ENCODE measurements at regions not wholly inside any gene's neighbourhood (a gene's known extent, or its start where the extent isn't known, plus 50 kb on each side); places are given as distances from the start of the nearest gene placed in this dataset.
"Not testable (repeated sequence)": the region's sequence is repeated elsewhere in the genome, so short reads cannot be mapped to it uniquely, and the experiment has no call there.

- ATAC-seq = no peak
- Histone ChIP-seq H3K9me3 (no peaks in the 10 kb centered on the region), H3K4me3 (no peak overlapping the region), H3K36me3 (no peaks in the 10 kb centered on the region), H3K27me3 (no peaks in the 10 kb centered on the region), H3K27ac (no peak overlapping the region), H3K4me1 (no peaks in the 10 kb centered on the region)
- TF ChIP-seq POLR2A (IDR thresholded peaks at IDR 0.05) = no peak
- TF ChIP-seq, protein P1, sequence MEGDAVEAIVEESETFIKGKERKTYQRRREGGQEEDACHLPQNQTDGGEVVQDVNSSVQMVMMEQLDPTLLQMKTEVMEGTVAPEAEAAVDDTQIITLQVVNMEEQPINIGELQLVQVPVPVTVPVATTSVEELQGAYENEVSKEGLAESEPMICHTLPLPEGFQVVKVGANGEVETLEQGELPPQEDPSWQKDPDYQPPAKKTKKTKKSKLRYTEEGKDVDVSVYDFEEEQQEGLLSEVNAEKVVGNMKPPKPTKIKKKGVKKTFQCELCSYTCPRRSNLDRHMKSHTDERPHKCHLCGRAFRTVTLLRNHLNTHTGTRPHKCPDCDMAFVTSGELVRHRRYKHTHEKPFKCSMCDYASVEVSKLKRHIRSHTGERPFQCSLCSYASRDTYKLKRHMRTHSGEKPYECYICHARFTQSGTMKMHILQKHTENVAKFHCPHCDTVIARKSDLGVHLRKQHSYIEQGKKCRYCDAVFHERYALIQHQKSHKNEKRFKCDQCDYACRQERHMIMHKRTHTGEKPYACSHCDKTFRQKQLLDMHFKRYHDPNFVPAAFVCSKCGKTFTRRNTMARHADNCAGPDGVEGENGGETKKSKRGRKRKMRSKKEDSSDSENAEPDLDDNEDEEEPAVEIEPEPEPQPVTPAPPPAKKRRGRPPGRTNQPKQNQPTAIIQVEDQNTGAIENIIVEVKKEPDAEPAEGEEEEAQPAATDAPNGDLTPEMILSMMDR (IDR thresholded peaks at IDR 0.05) = no peak
- no peak for TF ChIP-seq EP300 (IDR thresholded peaks at IDR 0.05)
- no peak for TF ChIP-seq POLR2AphosphoS5 (IDR thresholded peaks at IDR 0.05)
Measured at GRCh38 chr5:21419383-21419782, 1431.4 kb upstream of the CDH18 start.

- ATAC-seq, H3K27ac ChIP-seq, H3K4me1 ChIP-seq, H3K36me3 ChIP-seq, H3K9me3 ChIP-seq, H3K27me3 ChIP-seq, H3K4me3 ChIP-seq: not testable (repeated sequence)
Measured at GRCh38 chr5:21402089-21402488, 1414.1 kb upstream of the CDH18 start.

DNA sequence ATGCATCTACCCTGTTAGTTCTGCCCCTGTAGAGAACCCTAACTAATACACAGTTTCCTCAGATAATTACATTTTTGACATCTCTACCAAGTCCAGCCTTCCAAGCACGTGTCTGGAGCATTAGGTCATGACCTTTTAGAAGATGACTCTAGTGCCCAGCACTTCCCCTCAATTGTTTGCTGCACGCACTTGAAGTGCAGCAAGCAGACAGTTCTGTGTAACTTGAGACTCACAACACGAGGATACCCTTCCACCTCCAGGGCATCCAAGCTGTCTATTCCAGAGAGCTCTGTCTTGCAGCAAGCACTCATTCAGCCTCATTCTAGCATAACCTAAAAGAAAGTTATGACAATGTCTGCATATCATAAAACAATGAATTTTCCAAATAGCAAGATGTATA lies 1410.5 kb upstream of the CDH18 start:
- no peaks in the 10 kb centered on the region for H3K4me1 ChIP-seq
- no peaks in the 10 kb centered on the region for H3K36me3 ChIP-seq
- 14 to 19% methylated on average over 1 to 3 of the region's 3 CpGs for WGBS, 2 donors (ENCODE audit: low coverage in 1 of 2)
- no peaks in the 10 kb centered on the region for H3K27me3 ChIP-seq
- no peak overlapping the region for H3K4me3 ChIP-seq
- H3K9me3 ChIP-seq = no peaks in the 10 kb centered on the region
- ATAC-seq = no peak
- TF ChIP-seq POLR2AphosphoS5 (IDR thresholded peaks at IDR 0.05) (no peak), EP300 (IDR thresholded peaks at IDR 0.05) (no peak), POLR2A (IDR thresholded peaks at IDR 0.05) (no peak)
- TF ChIP-seq, protein P1 (IDR thresholded peaks at IDR 0.05) = no peak
- no peak overlapping the region for H3K27ac ChIP-seq

DNA sequence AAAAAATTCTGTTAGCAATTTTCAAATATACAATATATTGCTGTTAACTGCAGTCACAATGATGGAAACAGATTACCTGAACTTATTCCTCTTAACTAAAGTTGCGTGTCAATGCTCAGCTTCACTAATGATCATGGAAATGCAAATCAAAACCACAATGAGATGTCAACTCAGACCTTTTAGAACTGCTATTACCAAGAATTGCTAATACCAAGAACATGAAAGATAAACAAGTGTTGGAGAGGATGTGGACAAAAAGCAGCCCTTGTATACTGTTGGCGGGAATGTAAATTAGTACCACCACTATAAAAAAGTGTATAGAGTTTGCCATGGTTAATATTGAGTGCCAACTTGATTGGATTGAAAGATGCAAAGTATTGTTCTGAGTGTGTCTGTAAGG lies 1409.7 kb upstream of the CDH18 start:
- Histone ChIP-seq H3K4me3 (no peak overlapping the region), H3K4me1 (no peaks in the 10 kb centered on the region), H3K9me3 (no peaks in the 10 kb centered on the region), H3K27ac (no peak overlapping the region), H3K27me3 (no peaks in the 10 kb centered on the region), H3K36me3 (no peaks in the 10 kb centered on the region)
- WGBS, 2 donors (ENCODE audit: low coverage in 1 of 2) = 88 to 95% methylated on average over 2 of the region's 2 CpGs
- ATAC-seq = no peak
- TF ChIP-seq, protein P1 (IDR thresholded peaks at IDR 0.05) = no peak
- TF ChIP-seq POLR2A (IDR thresholded peaks at IDR 0.05) (no peak), POLR2AphosphoS5 (IDR thresholded peaks at IDR 0.05) (no peak), EP300 (IDR thresholded peaks at IDR 0.05) (no peak)

DNA sequence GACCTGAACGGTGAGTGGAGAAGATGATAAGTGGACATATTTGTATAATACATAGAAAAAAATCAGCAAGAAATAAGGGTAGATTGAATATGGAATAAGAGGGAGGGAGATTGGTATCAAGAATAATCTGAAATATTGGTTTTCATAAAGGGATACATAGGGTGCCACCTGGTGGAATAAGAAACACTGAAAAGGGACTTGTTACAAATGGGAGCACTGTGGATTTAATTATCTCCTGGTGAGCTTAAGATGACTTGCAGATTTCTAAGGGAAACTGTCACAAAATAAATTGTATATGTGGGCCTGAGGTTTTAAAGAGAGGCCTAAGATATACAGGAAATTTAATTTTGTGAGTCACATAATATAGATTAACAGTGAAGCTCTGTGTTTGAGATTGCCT lies 1403.5 kb upstream of the CDH18 start:
- Histone ChIP-seq H3K4me3 (no peak overlapping the region), H3K27ac (no peak overlapping the region), H3K36me3 (no peaks in the 10 kb centered on the region), H3K27me3 (no peaks in the 10 kb centered on the region), H3K4me1 (no peaks in the 10 kb centered on the region), H3K9me3 (no peaks in the 10 kb centered on the region)
- 61 to 70% methylated on average over 1 of the region's 1 CpG for WGBS, 2 donors (ENCODE audit: low coverage in 1 of 2)
- ATAC-seq = no peak
- TF ChIP-seq POLR2AphosphoS5 (IDR thresholded peaks at IDR 0.05) = no peak
- TF ChIP-seq, protein P1 (IDR thresholded peaks at IDR 0.05) = no peak
- no peak for TF ChIP-seq EP300 (IDR thresholded peaks at IDR 0.05)
- no peak for TF ChIP-seq POLR2A (IDR thresholded peaks at IDR 0.05)

DNA sequence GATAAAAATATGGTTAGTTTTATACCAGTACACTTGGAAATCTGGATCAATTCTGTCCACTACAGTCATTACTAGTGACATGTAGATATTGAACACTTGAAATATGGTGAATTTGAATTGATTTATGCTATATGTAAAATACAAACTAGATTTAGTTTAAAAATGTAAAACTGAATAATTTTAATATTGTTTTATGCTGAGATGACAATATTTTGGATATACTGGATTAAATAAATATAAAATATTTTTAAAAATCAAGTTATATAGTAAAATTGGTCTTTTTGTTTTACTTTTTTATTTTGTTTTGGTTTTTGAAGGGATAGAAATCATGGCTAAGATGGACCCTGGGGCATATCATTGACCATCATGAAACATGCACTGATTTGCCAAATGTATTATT lies 1372.8 kb upstream of the CDH18 start:
- H3K27me3 ChIP-seq, H3K4me1 ChIP-seq, H3K27ac ChIP-seq, H3K36me3 ChIP-seq, ATAC-seq, H3K4me3 ChIP-seq, H3K9me3 ChIP-seq: not testable (repeated sequence)

- not testable (repeated sequence) for H3K36me3 ChIP-seq, H3K9me3 ChIP-seq, H3K27ac ChIP-seq, H3K4me3 ChIP-seq, H3K4me1 ChIP-seq, ATAC-seq, H3K27me3 ChIP-seq
- WGBS, 2 donors (ENCODE audit: low coverage in 1 of 2) = 65% methylated on average over 2 of the region's 3 CpGs; no CpG with 5 or more reads in 1 of the 2 donors
Measured at GRCh38 chr5:21341948-21342261, 1353.9 kb upstream of the CDH18 start.

GRCh38 chr5:21341203-21341947 lies 1353.4 kb upstream of the CDH18 start:
- peak overlapping the region; percentile 27 to 44 for H3K4me3 ChIP-seq
- H3K36me3 ChIP-seq, H3K9me3 ChIP-seq, H3K27me3 ChIP-seq, ATAC-seq, H3K4me1 ChIP-seq, H3K27ac ChIP-seq: not testable (repeated sequence)
- no CpG with 5 or more reads among the region's 68 CpGs for WGBS, 2 donors (ENCODE audit: low coverage in 1 of 2)

GRCh38 chr5:21340233-21340632 lies 1352.2 kb upstream of the CDH18 start:
- not testable (repeated sequence) for ATAC-seq
- 73 to 100% methylated on average over 2 of the region's 3 CpGs for WGBS, 2 donors (ENCODE audit: low coverage in 1 of 2)

More at GRCh38 chr5:21340233-21340632, 1352.2 kb upstream of the CDH18 start:
- not testable (repeated sequence) for H3K36me3 ChIP-seq, H3K27ac ChIP-seq, H3K27me3 ChIP-seq, H3K4me1 ChIP-seq, H3K4me3 ChIP-seq, H3K9me3 ChIP-seq
